Esophagus muscularis mucosa (tissue), 4 donors: ENCODE measurements at regions not wholly inside any gene's neighbourhood (a gene's known extent, or its start where the extent isn't known, plus 50 kb on each side); places are given as distances from the start of the nearest gene placed in this dataset.
A peak's percentile ranks its signal among the peaks of the same experiment; 100 is the strongest.

ENCODE experiments used
- DNase-seq: peaks from one replicate; pipeline ENCODE4 v3.0.0-alpha.2; 2017; ENCODE audit errors: extremely low spot score
- H3K27ac ChIP-seq, 4 donors: fragments of 200-600 bp; sonication (generic); replicated peaks in 1 of 4; 1 replicate in 3 of 4; 2 replicates in 1 of 4; pipeline ENCODE4 v1.5.1; 2016 to 2019; ENCODE audit warnings: mild to moderate bottlenecking in 1 of 4
- H3K27me3 ChIP-seq, 4 donors: fragments of 200-600 bp; sonication (generic); one replicate each; pipeline versions ENCODE4 v1.5.1 to v1.6.0; 2016 to 2019
- H3K36me3 ChIP-seq, 4 donors: fragments of 200-600 bp; sonication (generic); one replicate each; pipeline ENCODE4 v1.5.1; 2016 to 2019
- H3K4me1 ChIP-seq, 4 donors: fragments of 200-600 bp; sonication (generic); one replicate each; pipeline ENCODE4 v1.5.1; 2016 to 2019
- H3K4me3 ChIP-seq, 4 donors: fragments of 200-600 bp; sonication (generic); 1 replicate in 2 of 4; 2 replicates in 2 of 4; pipeline ENCODE4 v1.5.1; 2016 to 2019; ENCODE audit warnings: mild to moderate bottlenecking in 4 of 4, moderate library complexity in 1 of 4
- H3K9me3 ChIP-seq, 4 donors: fragments of 200-600 bp; sonication (generic); 1 replicate in 3 of 4; 2 replicates in 1 of 4; pipeline ENCODE4 v1.5.1; 2016 to 2019
- EP300 ChIP-seq: sonication (generic); formaldehyde crosslinking; IDR thresholded peaks from one replicate; pipeline ENCODE4 v1.6.1; 2017; ENCODE audit warnings: antibody characterized with exemption
- POLR2A ChIP-seq: fragments of 450-650 bp; IDR thresholded peaks from one replicate; pipeline ENCODE4 v1.6.1; 2017; ENCODE audit warnings: antibody characterized with exemption, moderate library complexity, mild to moderate bottlenecking, low read depth
- POLR2AphosphoS5 ChIP-seq, 2 donors: sonication (generic); formaldehyde crosslinking; IDR thresholded peaks; one replicate each; pipeline ENCODE4 v1.6.1; 2017; ENCODE audit warnings: antibody characterized with exemption in 2 of 2
- WGBS: methylation state at CpG from one replicate; pipeline ENCODE4 v1.1.5; 2018; 5-methylcytosine and 5-hydroxymethylcytosine counted together
- intact Hi-C: fragments of 100-400 bp; cut with DNase I; formaldehyde crosslinking; loops from one replicate; pipeline ENCODE4 v1.15.1; 2023
- TF ChIP-seq, protein P1 (sequence below), 3 experiments: fragments of 200-600 bp in 2 of 3; fragments of 450-650 bp in 1 of 3; sonication (generic) in 2 of 3; IDR thresholded peaks; one replicate each; pipeline ENCODE4 v1.5.1; 2017 to 2019; ENCODE audit warnings: antibody characterized with exemption in 3 of 3, mild to moderate bottlenecking in 2 of 3, moderate library complexity in 1 of 3

GRCh38 chr21:16194788-16195537 lies 465.2 kb downstream of the USP25 start:
- H3K27ac ChIP-seq, result peak overlapping the region; percentile 62 to 74 (median 66)
- DNase-seq, result no peak
- 39% methylated on average over 9 of the region's 9 CpGs for WGBS
- TF ChIP-seq, protein P1, sequence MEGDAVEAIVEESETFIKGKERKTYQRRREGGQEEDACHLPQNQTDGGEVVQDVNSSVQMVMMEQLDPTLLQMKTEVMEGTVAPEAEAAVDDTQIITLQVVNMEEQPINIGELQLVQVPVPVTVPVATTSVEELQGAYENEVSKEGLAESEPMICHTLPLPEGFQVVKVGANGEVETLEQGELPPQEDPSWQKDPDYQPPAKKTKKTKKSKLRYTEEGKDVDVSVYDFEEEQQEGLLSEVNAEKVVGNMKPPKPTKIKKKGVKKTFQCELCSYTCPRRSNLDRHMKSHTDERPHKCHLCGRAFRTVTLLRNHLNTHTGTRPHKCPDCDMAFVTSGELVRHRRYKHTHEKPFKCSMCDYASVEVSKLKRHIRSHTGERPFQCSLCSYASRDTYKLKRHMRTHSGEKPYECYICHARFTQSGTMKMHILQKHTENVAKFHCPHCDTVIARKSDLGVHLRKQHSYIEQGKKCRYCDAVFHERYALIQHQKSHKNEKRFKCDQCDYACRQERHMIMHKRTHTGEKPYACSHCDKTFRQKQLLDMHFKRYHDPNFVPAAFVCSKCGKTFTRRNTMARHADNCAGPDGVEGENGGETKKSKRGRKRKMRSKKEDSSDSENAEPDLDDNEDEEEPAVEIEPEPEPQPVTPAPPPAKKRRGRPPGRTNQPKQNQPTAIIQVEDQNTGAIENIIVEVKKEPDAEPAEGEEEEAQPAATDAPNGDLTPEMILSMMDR (IDR thresholded peaks at IDR 0.05), result no peak
- no peak for TF ChIP-seq EP300
- H3K27me3 ChIP-seq, result no peaks in the 10 kb centered on the region
- H3K4me3 ChIP-seq, result peak overlapping the region; percentile 30 to 57 (median 44)
- H3K36me3 ChIP-seq, result no peaks in the 10 kb centered on the region
- intact Hi-C loops, result loop anchor here (10.0 kb wide), 1 partner anchor 120 kb away; no protein-coding TSS in a partner anchor
- no peaks in the 10 kb centered on the region for H3K4me1 ChIP-seq
- H3K9me3 ChIP-seq, result peaks cover 0 to 6% (median 1%) of the 10 kb centered on the region in 4 donors

- intact Hi-C loops, result loop anchor here (10.0 kb wide), 1 partner anchor 119 kb away; no protein-coding TSS in a partner anchor
- 29% methylated on average over 4 of the region's 4 CpGs for WGBS
- Histone ChIP-seq H3K9me3 (peaks cover 0 to 6% (median 0%) of the 10 kb centered on the region in 4 donors), H3K4me1 (no peaks in the 10 kb centered on the region), H3K27me3 (no peaks in the 10 kb centered on the region), H3K36me3 (no peaks in the 10 kb centered on the region), H3K27ac (peak overlapping the region; percentile 62 to 74 (median 66)), H3K4me3 (peak overlapping the region; percentile 30 to 57 (median 44))
- DNase-seq, result no peak
- TF ChIP-seq, protein P1 (IDR thresholded peaks at IDR 0.05), result no peak
- TF ChIP-seq POLR2AphosphoS5 (IDR thresholded peaks at IDR 0.05), result no peak
- no peak for TF ChIP-seq POLR2A
These were observed 465.7 kb downstream of the USP25 start for GRCh38 chr21:16195538-16195910.

GRCh38 chr21:16196001-16196400 lies 466.2 kb downstream of the USP25 start:
- 52% methylated on average over 2 of the region's 2 CpGs for WGBS
- no peaks in the 10 kb centered on the region for H3K27me3 ChIP-seq
- DNase-seq, result no peak
- H3K27ac ChIP-seq, result peak overlapping the region; percentile 62 to 74 (median 66)
- peaks cover 0 to 6% (median 0%) of the 10 kb centered on the region in 4 donors for H3K9me3 ChIP-seq
- H3K36me3 ChIP-seq, result no peaks in the 10 kb centered on the region
- TF ChIP-seq EP300 (no peak), POLR2AphosphoS5 (IDR thresholded peaks at IDR 0.05) (no peak), POLR2A (no peak)
- TF ChIP-seq, protein P1 (IDR thresholded peaks at IDR 0.05), result no peak
- intact Hi-C loops, result loop anchor here (10.0 kb wide), 1 partner anchor 119 kb away; no protein-coding TSS in a partner anchor
- H3K4me1 ChIP-seq, result no peaks in the 10 kb centered on the region
- H3K4me3 ChIP-seq, result peak overlapping the region; percentile 30 to 57 (median 44)

- no peak for DNase-seq
- WGBS, result 92% methylated on average over 3 of the region's 3 CpGs
- H3K27ac ChIP-seq, result no peak overlapping the region
- no peaks in the 10 kb centered on the region for H3K4me1 ChIP-seq
- intact Hi-C loops, result loop anchor here (10.0 kb wide), 1 partner anchor 116 kb away; no protein-coding TSS in a partner anchor
- no peaks in the 10 kb centered on the region for H3K36me3 ChIP-seq
- no peak overlapping the region for H3K4me3 ChIP-seq
- no peaks in the 10 kb centered on the region for H3K27me3 ChIP-seq
- peaks cover 0 to 6% (median 0%) of the 10 kb centered on the region in 4 donors for H3K9me3 ChIP-seq
- TF ChIP-seq, protein P1 (IDR thresholded peaks at IDR 0.05), result no peak
- TF ChIP-seq POLR2AphosphoS5 (IDR thresholded peaks at IDR 0.05), result no peak
- TF ChIP-seq POLR2A, result no peak
- no peak for TF ChIP-seq EP300
These were observed 468.8 kb downstream of the USP25 start for GRCh38 chr21:16198546-16198945.
